NOMO-1 treated with DMSO at 0.1 percent for 48 hours (cell line): ENCODE measurements at regions not wholly inside any gene's neighbourhood (a gene's known extent, or its start where the extent isn't known, plus 50 kb on each side); places are given as distances from the start of the nearest gene placed in this dataset.

Experiments
- DNase-seq: peaks from one replicate; lab custom pipeline; 2025; ENCODE audit not compliant: unreplicated experiment; lab: John Stamatoyannopoulos, UW

GRCh38 chr11:116200564-116200963 is 572.2 kb downstream of the BUD13 start:
- DNase-seq: no peak

GRCh38 chr11:116199182-116199581 is 573.6 kb downstream of the BUD13 start:
- no peak for DNase-seq

GRCh38 chr11:116194156-116194904 is 578.5 kb downstream of the BUD13 start:
- no peak for DNase-seq

- no peak for DNase-seq
Measured at GRCh38 chr11:116193321-116194131, 579.3 kb downstream of the BUD13 start.

GRCh38 chr11:116192509-116193210 is 580.1 kb downstream of the BUD13 start:
- DNase-seq: no peak

GRCh38 chr11:116190861-116191260 is 581.9 kb downstream of the BUD13 start:
- DNase-seq: no peak

GRCh38 chr11:116189408-116190170 is 583.2 kb downstream of the BUD13 start:
- no peak for DNase-seq

- DNase-seq: no peak
Measured at GRCh38 chr11:116188350-116188749, 584.4 kb downstream of the BUD13 start.

- DNase-seq: no peak
Measured at GRCh38 chr11:116187026-116187425, 585.8 kb downstream of the BUD13 start.

GRCh38 chr11:116185551-116185950 is 587.2 kb downstream of the BUD13 start:
- no peak for DNase-seq

- DNase-seq: no peak
Measured at GRCh38 chr11:116184763-116185162, 588.0 kb downstream of the BUD13 start.

GRCh38 chr11:116182356-116182966 is 590.3 kb downstream of the BUD13 start:
- DNase-seq: no peak

GRCh38 chr11:116180806-116181600 is 591.8 kb downstream of the BUD13 start:
- no peak for DNase-seq

GRCh38 chr11:116179401-116179800 is 593.4 kb downstream of the BUD13 start:
- no peak for DNase-seq

GRCh38 chr11:116177521-116178210 is 595.1 kb downstream of the BUD13 start:
- DNase-seq: no peak

GRCh38 chr11:116176484-116177005 is 596.2 kb downstream of the BUD13 start:
- no peak for DNase-seq

- no peak for DNase-seq
Measured at GRCh38 chr11:116175707-116176106, 597.1 kb downstream of the BUD13 start.

- DNase-seq: no peak
Measured at GRCh38 chr11:116173941-116174911, 598.6 kb downstream of the BUD13 start.
